IPS-15b (cell line): ENCODE measurements at regions not wholly inside any gene's neighbourhood (a gene's known extent, or its start where the extent isn't known, plus 50 kb on each side); places are given as distances from the start of the nearest gene placed in this dataset.

Source experiments
- H3K27me3 ChIP-seq: one replicate; pipeline ENCODE4 v1.6.1; 2013; ENCODE audit warnings: low read length; ENCODE audit not compliant: control insufficient read depth, insufficient read depth
- H3K36me3 ChIP-seq: one replicate; pipeline ENCODE4 v1.6.1; 2013; ENCODE audit warnings: low read length; ENCODE audit not compliant: control insufficient read depth, insufficient read depth
- H3K4me1 ChIP-seq: one replicate; pipeline ENCODE4 v1.6.1; 2013; ENCODE audit warnings: mild to moderate bottlenecking, low read length; ENCODE audit not compliant: control insufficient read depth, insufficient read depth
- H3K4me3 ChIP-seq: one replicate; pipeline ENCODE4 v1.5.1; 2013; ENCODE audit warnings: low read depth, low read length
- H3K9ac ChIP-seq: one replicate; pipeline ENCODE4 v1.6.1; 2013; ENCODE audit warnings: low read depth, mild to moderate bottlenecking, low read length
- H3K9me3 ChIP-seq: one replicate; pipeline ENCODE4 v1.6.1; 2013; ENCODE audit warnings: mild to moderate bottlenecking, low read length; ENCODE audit not compliant: control insufficient read depth, insufficient read depth

DNA sequence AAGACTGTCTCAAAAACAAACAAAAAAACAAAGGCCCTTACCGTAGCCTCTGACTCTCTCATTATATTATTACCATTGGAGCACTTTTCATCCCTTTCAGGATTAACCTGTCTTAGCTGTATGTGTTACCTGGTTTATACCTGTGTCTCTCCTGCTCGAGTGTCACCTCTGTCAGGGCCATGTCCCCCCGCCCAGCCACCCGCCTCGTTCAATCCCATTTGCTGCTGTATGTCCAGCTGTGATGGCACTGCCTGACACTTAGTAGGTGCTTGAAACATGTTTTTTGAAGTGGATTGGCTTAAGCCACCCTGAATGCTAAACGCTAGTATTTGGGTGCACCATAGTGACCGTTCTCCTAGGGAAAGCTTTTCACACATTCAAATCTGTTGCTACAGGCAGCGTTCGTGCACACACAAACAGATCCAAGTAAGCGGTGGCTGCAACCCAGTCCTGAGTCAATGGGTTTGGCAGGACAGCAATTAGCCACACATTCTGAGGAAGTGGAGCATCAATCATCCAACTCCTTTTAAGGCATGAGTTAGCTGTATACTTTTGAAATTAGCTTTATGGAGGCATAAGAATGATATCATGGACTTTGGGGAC lies 98.9 kb upstream of the ZNF217 start:
- no peaks in the 10 kb centered on the region for H3K4me1 ChIP-seq
- no peaks in the 10 kb centered on the region for H3K9me3 ChIP-seq
- H3K9ac ChIP-seq = no peak overlapping the region
- H3K4me3 ChIP-seq = no peak overlapping the region
- no peaks in the 10 kb centered on the region for H3K27me3 ChIP-seq
- H3K36me3 ChIP-seq = no peaks in the 10 kb centered on the region

DNA sequence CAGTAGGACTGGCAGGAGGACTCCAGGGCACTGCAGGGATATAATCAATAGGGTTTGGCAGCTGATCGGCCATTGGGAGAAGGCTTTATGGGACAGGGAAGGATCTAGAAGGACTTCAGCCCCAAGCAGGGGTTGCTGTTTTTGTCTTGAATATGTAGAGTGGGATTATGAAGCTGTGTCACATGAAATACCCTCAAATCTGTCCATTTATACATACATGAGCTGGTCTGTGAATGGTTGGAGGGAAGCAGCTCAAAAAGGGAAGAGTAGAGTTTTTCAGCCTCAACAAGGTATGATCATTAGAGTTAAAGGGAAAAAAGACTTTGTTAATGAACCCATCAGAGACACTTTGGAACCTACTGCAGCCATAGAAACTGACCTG lies 98.2 kb upstream of the ZNF217 start:
- no peaks in the 10 kb centered on the region for H3K27me3 ChIP-seq
- no peaks in the 10 kb centered on the region for H3K9me3 ChIP-seq
- H3K36me3 ChIP-seq = no peaks in the 10 kb centered on the region
- H3K9ac ChIP-seq = no peak overlapping the region
- H3K4me1 ChIP-seq = no peaks in the 10 kb centered on the region
- H3K4me3 ChIP-seq = no peak overlapping the region

DNA sequence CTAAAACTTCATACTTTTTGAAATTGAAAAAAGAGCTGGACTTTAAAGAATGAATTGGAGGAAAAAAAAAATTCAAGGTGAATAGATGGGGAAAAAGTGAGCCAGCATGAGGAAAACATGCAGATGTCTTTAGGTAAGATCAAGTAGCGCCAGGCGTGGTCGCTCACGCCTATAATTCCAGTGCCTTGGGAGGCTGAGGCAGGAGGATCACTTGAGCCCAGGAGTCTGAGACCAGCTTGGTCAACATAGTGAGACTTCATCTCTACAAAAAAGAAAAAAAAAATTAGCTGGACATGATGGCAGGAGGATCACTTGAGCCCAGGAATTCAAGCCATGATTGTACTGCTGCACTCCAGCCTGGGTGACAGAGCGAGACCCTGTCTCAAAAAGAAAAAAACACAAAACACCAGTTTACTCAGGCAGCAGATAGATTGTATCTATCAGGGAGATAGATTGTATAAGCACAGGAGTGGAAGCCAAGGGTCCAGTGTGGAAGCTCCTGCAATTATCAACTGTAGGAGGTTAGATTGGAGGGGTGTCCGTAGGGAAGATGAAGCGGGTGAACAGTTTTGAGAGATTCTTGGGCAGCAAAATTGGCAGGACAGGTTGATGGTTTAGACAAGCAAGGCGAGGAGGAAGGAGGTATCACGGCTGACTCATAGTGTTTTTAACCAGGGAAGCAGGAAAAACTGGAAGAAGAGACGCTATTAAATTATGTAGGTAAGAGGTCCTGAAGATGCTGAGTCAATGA lies 97.6 kb upstream of the ZNF217 start:
- H3K4me3 ChIP-seq = no peak overlapping the region
- H3K4me1 ChIP-seq = no peaks in the 10 kb centered on the region
- H3K9me3 ChIP-seq = no peaks in the 10 kb centered on the region
- H3K36me3 ChIP-seq = no peaks in the 10 kb centered on the region
- no peaks in the 10 kb centered on the region for H3K27me3 ChIP-seq
- no peak overlapping the region for H3K9ac ChIP-seq

DNA sequence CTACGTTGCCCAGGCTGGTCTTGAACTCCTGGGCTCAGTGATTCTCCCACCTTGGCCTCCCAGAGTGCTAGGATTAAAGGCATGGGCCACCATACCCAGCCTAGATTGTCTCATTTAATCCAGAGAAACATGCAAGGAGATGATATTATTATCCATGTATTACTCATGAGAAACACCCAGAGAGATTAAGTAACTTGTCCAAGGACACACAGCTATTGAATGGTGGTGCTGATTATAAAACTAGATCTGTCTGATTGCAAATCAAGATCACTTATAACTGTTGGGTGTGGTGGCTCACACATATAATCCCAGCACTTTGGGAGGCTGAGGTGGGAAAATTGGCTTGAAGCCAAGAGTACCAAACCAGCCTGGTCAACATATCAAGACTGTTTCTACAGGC lies 94.4 kb upstream of the ZNF217 start:
- Histone ChIP-seq H3K36me3 (no peaks in the 10 kb centered on the region), H3K4me3 (no peak overlapping the region), H3K9ac (no peak overlapping the region), H3K9me3 (no peaks in the 10 kb centered on the region), H3K4me1 (no peaks in the 10 kb centered on the region), H3K27me3 (no peaks in the 10 kb centered on the region)

DNA sequence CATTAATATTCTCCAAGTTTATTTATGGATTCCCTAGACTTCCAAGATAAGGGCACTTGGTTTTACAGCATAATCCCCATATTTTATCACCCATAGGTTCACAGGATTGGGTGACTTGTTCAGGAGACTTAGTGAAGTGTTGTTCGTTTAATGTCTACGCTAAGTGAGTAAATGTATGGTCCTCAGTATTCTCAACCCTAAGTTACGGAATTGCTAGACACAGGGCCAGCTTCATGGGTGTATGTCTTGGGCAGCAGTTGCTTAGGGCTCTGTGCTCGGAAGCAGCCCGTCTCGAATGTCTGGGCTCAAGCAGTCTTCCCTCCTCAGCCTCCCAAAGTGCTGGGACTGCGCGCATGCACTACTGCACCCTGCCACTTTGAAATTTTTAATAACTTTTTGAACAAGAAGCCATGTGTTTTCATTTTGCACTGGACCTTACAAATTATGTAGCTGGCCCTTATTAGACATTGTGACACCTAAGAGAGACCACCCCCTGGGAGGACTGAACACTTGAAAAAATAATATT lies 91.5 kb upstream of the ZNF217 start:
- H3K4me1 ChIP-seq = no peaks in the 10 kb centered on the region

DNA sequence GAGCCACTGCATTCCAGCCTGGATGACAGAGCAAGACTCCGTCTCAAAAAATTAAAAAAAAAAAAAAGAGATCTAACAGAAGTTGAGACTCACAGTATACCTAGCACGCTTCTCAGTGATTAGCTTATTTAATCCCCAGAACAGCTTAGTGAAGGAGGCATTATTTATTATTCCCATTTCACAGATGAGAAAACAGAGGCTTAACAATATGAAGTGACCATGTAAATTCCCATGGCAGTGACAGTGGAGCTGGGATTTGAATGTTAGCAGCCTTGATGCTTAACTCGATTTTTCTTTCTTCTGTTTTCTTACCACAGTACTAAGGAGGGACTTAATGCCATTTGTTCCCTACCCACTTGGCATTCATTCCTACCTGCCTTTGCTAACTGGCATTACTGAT lies 89.9 kb upstream of the ZNF217 start:
- H3K36me3 ChIP-seq = no peaks in the 10 kb centered on the region
- H3K9me3 ChIP-seq = no peaks in the 10 kb centered on the region
- peaks cover 15% of the 10 kb centered on the region for H3K4me1 ChIP-seq
- H3K9ac ChIP-seq = no peak overlapping the region
- no peak overlapping the region for H3K4me3 ChIP-seq
- no peaks in the 10 kb centered on the region for H3K27me3 ChIP-seq

More for the DNA sequence above, 91.5 kb upstream of the ZNF217 start:
- Histone ChIP-seq H3K36me3 (no peaks in the 10 kb centered on the region), H3K9ac (no peak overlapping the region), H3K9me3 (no peaks in the 10 kb centered on the region), H3K27me3 (no peaks in the 10 kb centered on the region), H3K4me3 (no peak overlapping the region)

DNA sequence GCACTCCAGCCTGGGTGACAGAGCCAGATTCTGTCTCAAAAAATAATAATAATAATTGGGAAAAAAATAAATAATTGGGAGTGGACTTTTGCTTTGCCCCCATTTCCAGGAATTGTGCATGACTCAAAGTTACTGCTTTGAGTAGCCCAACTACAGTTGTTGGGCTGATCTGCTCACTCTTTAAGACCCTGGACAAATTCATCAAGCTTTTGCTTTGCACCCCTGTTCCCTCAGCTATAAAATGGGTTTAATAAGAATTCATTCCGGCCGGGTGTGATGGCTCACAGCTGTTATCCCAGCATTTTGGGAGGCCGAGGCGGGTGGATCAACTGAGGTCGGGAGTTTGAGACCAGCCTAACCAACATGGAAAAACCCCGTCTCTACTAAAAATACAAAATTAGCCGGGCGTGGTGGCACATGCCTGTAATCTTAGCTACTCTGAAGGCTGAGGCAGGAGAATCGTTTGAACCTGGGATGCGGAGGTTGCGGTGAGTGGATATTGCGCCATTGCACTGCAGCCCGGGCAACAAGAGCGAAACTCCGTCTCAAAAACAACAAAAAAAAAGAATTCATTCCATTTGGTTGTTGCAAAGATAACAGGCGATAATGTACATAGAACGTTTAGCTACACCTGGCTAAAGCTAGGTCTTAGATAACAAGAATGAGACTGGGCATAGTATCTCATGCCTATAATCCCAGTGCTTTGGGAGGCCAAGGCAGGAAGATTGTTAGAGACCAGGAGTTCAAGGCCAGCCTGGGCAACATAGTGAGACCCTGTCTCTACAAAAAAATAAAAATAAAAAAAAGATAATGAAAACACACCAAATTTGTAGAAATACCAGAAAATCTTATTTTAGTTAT lies 87.9 kb upstream of the ZNF217 start:
- no peaks in the 10 kb centered on the region for H3K9me3 ChIP-seq
- H3K4me1 ChIP-seq = peaks cover 25% of the 10 kb centered on the region
- no peak overlapping the region for H3K4me3 ChIP-seq
- H3K9ac ChIP-seq = no peak overlapping the region
- H3K27me3 ChIP-seq = no peaks in the 10 kb centered on the region
- no peaks in the 10 kb centered on the region for H3K36me3 ChIP-seq

DNA sequence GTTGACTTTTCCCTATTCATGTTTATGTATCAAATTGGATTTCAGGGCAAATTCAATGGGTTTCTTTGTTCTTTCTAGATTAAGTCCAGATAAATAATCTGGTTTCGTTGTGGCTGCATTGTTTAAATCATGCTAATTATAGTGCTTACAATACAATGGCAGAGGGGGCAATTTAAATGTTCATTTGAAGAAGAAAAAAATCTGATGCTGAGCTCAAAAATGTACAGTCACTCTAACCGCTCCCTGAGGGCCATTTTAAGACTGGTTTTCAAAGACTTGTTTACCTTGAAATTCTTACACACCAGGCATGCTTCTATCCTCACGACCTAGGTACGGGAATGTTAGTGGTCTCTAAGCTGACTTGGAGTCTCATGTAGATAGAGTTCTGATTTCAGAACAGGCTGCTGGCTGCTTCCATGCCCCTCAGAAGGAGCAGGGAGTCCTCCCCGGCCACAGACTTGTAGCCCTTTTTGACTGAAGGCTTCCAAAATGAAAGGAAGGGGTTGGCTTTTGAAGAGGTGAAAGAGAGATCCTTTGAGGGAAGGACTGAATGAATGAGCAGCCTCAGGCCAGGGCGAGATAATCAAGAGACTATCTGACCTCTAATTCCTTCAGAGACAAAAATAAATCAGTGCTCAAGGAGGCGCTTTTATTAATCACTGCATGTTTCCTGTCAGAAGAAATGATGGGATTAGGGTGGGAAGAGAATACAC lies 86.1 kb upstream of the ZNF217 start:
- H3K9me3 ChIP-seq = no peaks in the 10 kb centered on the region
- H3K4me1 ChIP-seq = peaks cover 25% of the 10 kb centered on the region
- H3K36me3 ChIP-seq = no peaks in the 10 kb centered on the region
- no peak overlapping the region for H3K4me3 ChIP-seq
- H3K27me3 ChIP-seq = no peaks in the 10 kb centered on the region
- H3K9ac ChIP-seq = no peak overlapping the region

DNA sequence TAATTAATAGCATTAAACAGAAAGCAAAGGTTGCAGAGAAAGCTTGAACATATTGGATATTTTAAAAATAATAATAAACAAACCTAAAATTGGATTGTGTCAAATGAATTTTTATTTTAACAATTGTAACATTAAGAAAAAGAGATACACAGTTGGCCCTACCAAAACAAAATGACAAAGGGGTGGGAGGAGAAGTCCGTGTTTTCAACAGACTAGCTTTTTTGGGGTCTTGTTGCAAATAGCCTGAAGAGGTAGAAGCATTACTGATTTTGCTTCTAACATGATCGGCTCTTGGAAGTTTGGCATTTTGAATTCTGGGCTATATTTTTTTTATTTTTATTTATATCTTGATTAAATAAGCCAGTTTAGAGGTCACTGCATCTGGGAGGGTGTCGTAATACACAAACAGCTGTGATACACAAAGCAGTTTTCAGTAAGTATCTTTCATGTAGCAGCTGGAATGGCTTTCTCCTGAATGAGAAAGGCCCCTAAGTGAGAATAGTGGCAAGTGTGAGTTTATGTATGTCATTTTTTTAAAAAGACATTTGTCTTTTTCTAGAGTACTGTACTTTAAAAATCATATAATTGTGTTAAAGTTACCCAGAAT lies 85.5 kb upstream of the ZNF217 start:
- Histone ChIP-seq H3K4me1 (peaks cover 25% of the 10 kb centered on the region), H3K4me3 (no peak overlapping the region), H3K27me3 (no peaks in the 10 kb centered on the region), H3K36me3 (no peaks in the 10 kb centered on the region), H3K9me3 (no peaks in the 10 kb centered on the region), H3K9ac (no peak overlapping the region)

DNA sequence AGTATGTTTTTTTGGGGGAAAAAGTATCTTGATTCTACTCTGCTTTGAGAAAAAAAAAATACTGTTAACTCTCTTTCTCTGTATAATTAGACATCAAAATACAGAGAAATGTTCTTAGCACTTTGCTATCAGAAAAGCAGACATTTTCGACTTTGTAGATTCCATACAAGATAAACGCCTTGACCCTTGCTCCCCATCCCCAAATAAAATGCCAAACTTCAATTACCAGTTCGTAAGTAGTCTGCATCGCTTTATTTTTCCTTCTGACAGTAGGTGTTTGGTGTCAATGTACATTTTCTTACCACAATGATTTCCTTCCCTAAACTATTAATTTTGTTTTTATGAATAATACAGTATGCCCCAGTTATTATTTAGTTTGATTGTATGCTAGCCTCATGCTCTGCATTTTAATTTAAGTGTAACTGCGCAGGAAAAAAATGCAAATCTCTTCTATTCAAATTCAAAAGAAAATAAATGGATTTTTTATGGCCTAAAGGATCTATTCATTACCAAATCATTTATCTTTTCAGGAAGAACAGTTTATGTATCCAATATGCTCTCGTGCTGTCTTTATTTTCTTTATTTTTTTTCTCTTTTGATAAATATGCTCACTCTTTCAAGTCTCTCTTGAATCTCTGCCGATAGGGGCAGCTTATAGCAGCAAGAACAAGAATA lies 84.8 kb upstream of the ZNF217 start:
- H3K36me3 ChIP-seq = no peaks in the 10 kb centered on the region
- H3K4me3 ChIP-seq = no peak overlapping the region
- no peaks in the 10 kb centered on the region for H3K27me3 ChIP-seq
- peaks cover 25% of the 10 kb centered on the region for H3K4me1 ChIP-seq
- H3K9me3 ChIP-seq = no peaks in the 10 kb centered on the region
- no peak overlapping the region for H3K9ac ChIP-seq
